A549 (cell line): ENCODE measurements at regions not wholly inside any gene's neighbourhood (a gene's known extent, or its start where the extent isn't known, plus 50 kb on each side); places are given as distances from the start of the nearest gene placed in this dataset.

Source experiments
- ATAC-seq, 2 experiments: fragments of 200-7000 bp in 1 of 2; fragments of >200 bp in 1 of 2; cut with Nextera tagmentation in 1 of 2; cut with Tn5 transposase in 1 of 2; 3 replicates each; pipeline versions ENCODE4 v1.8.0 to v1.9.1; 2018 to 2020; ENCODE audit warnings: mild to moderate bottlenecking in 1 of 2, moderate library complexity in 1 of 2
- CTCF ChIA-PET: fragments of 300-600 bp; sonication (Branson Sonifier 250); formaldehyde crosslinking; extraction: SDS; loops from one replicate; lab custom pipeline; 2021; ENCODE audit warnings: antibody characterized with exemption, inconsistent platforms; lab: Yijun Ruan, JAX
- POLR2A ChIA-PET: fragments of 350-600 bp; formaldehyde crosslinking; extraction: SDS; loops from one replicate; lab custom pipeline; 2021; ENCODE audit warnings: antibody characterized with exemption, inconsistent platforms; lab: Yijun Ruan, JAX
- DNase-seq, 2 experiments: peaks; one replicate each; pipeline versions ENCODE4 v3.0.0 to v3.0.0-alpha.2; 2011 to 2016; ENCODE audit warnings: low read depth in 1 of 2, low spot score in 1 of 2
- FAIRE-seq: peaks from 2 replicates; lab custom pipeline; 2011; peaks lifted over from hg19 to GRCh38; lab: Jason Lieb, UNC
- H3K27ac ChIP-seq, 2 experiments: fragments of >200 bp; sonication (Bioruptor Twin); formaldehyde crosslinking; 3 replicates each; pipeline ENCODE4 v1.5.1; 2016 to 2017
- H3K4me1 ChIP-seq: fragments of >200 bp; sonication (Bioruptor Twin); formaldehyde crosslinking; 3 replicates; pipeline ENCODE4 v1.6.1; 2016
- H3K4me2 ChIP-seq: fragments of >200 bp; sonication (Bioruptor Twin); formaldehyde crosslinking; 3 replicates; pipeline ENCODE4 v1.6.1; 2016
- H3K4me3 ChIP-seq: fragments of >200 bp; sonication (Bioruptor Twin); formaldehyde crosslinking; 3 replicates; pipeline ENCODE4 v1.5.1; 2016
- H3K9me3 ChIP-seq: fragments of >200 bp; sonication (Bioruptor Twin); formaldehyde crosslinking; 3 replicates; pipeline ENCODE4 v1.6.1; 2016
- CBX2 ChIP-seq: fragments of 200-600 bp; sonication (generic); IDR thresholded peaks from 2 replicates; pipeline ENCODE4 v1.6.1; 2016; ENCODE audit warnings: low read depth, mild to moderate bottlenecking, borderline replicate concordance
- CBX8 ChIP-seq: fragments of 200-600 bp; sonication (generic); IDR thresholded peaks from 2 replicates; pipeline ENCODE4 v1.6.1; 2016
- CEBPB ChIP-seq, 2 experiments: fragments of >200 bp in 1 of 2; sonication (Bioruptor Twin) in 1 of 2; formaldehyde crosslinking in 1 of 2; IDR thresholded peaks; 2 replicates each; pipeline ENCODE4 v1.6.1; 2012 to 2016
- EHMT2 ChIP-seq: fragments of 200-600 bp; sonication (generic); IDR thresholded peaks from 2 replicates; pipeline ENCODE4 v1.6.1; 2016; ENCODE audit warnings: antibody characterized with exemption, low read depth, mild to moderate bottlenecking, moderate library complexity
- FOSL2 ChIP-seq, 2 experiments: fragments of 450-650 bp in 1 of 2; fragments of >200 bp in 1 of 2; sonication (Bioruptor Twin) in 1 of 2; formaldehyde crosslinking; IDR thresholded peaks; 2 replicates each; pipeline versions ENCODE4 v1.5.0 to v1.6.1; 2016 to 2020; ENCODE audit warnings: mild to moderate bottlenecking in 1 of 2, moderate library complexity in 1 of 2
- FOXS1 ChIP-seq: fragments of 250-450 bp; sonication (Bioruptor Pico); IDR thresholded peaks from 2 replicates; pipeline ENCODE4 v1.5.0; 2020; ENCODE audit warnings: mild to moderate bottlenecking, moderate library complexity
- HDAC2 ChIP-seq: fragments of 200-600 bp; sonication (generic); IDR thresholded peaks from 2 replicates; pipeline ENCODE4 v1.6.1; 2016
- KDM1A ChIP-seq: fragments of 200-600 bp; sonication (generic); IDR thresholded peaks from 2 replicates; pipeline ENCODE4 v1.6.1; 2016; ENCODE audit warnings: low read depth, mild to moderate bottlenecking
- MAFK ChIP-seq: fragments of 450-650 bp; IDR thresholded peaks from 2 replicates; pipeline ENCODE4 v1.6.1; 2014; ENCODE audit not compliant: partially characterized antibody
- MAZ ChIP-seq: fragments of 150-350 bp; IDR thresholded peaks from 2 replicates; pipeline ENCODE4 v1.6.1; 2014; ENCODE audit warnings: antibody characterized with exemption, low read depth, low read length, borderline replicate concordance
- NFE2L2 ChIP-seq: fragments of 150-350 bp; conservative IDR thresholded peaks from 2 replicates; pipeline ENCODE4 v1.6.1; 2014; ENCODE audit warnings: low read length
- RAD21 ChIP-seq, 2 experiments: fragments of >200 bp in 1 of 2; sonication (Bioruptor Twin) in 1 of 2; formaldehyde crosslinking in 1 of 2; IDR thresholded peaks in 1 of 2; conservative IDR thresholded peaks in 1 of 2; 2 replicates in 1 of 2; 3 replicates in 1 of 2; pipeline ENCODE4 v1.6.1; 2012 to 2018; ENCODE audit warnings: inconsistent platforms in 1 of 2
- SMC3 ChIP-seq: fragments of >200 bp; sonication (Bioruptor Twin); formaldehyde crosslinking; IDR thresholded peaks from 3 replicates; pipeline ENCODE4 v1.6.1; 2018; ENCODE audit warnings: inconsistent platforms
- SREBF2 ChIP-seq: fragments of 450-650 bp; IDR thresholded peaks from 2 replicates; pipeline ENCODE4 v1.6.1; 2014; ENCODE audit warnings: mild to moderate bottlenecking, moderate library complexity
- TP53 ChIP-seq: fragments of 250-450 bp; sonication (Bioruptor Pico); IDR thresholded peaks from 2 replicates; pipeline ENCODE4 v1.5.0; 2021; ENCODE audit warnings: mild to moderate bottlenecking, moderate library complexity
- ZC3H11A ChIP-seq: fragments of 450-650 bp; IDR thresholded peaks from 2 replicates; pipeline ENCODE4 v1.6.1; 2014; ENCODE audit warnings: antibody characterized with exemption, mild to moderate bottlenecking
- ZSCAN20 ChIP-seq: fragments of 250-450 bp; sonication (Bioruptor Pico); IDR thresholded peaks from 2 replicates; pipeline ENCODE4 v1.8.0; 2022; ENCODE audit warnings: mild to moderate bottlenecking, moderate library complexity
- WGBS: methylation state at CpG from one replicate; pipeline ENCODE4 v1.1.6; 2017; ENCODE audit errors: missing lambda C conversion rate; 5-methylcytosine and 5-hydroxymethylcytosine counted together
- TF ChIP-seq, protein P1 (sequence below): IDR thresholded peaks from 2 replicates; pipeline ENCODE4 v1.6.1; 2012; ENCODE audit warnings: low read depth, borderline replicate concordance
- TF ChIP-seq, protein P2 (sequence below): IDR thresholded peaks from 2 replicates; pipeline ENCODE4 v1.6.1; 2012
- TF ChIP-seq, protein P3 (sequence below): fragments of >200 bp; sonication (Bioruptor Twin); formaldehyde crosslinking; IDR thresholded peaks from 3 replicates; pipeline ENCODE4 v1.5.1; 2016
- TF ChIP-seq, protein P4 (sequence below): fragments of 250-450 bp; sonication (Bioruptor Pico); IDR thresholded peaks from 2 replicates; pipeline ENCODE4 v1.5.0; 2021; ENCODE audit warnings: mild to moderate bottlenecking, moderate library complexity, borderline replicate concordance
- TF ChIP-seq, protein P5 (sequence below): fragments of 250-450 bp; sonication (Bioruptor Pico); IDR thresholded peaks from 2 replicates; pipeline ENCODE4 v1.5.0; 2020; ENCODE audit warnings: low read depth, mild to moderate bottlenecking, moderate library complexity

DNA sequence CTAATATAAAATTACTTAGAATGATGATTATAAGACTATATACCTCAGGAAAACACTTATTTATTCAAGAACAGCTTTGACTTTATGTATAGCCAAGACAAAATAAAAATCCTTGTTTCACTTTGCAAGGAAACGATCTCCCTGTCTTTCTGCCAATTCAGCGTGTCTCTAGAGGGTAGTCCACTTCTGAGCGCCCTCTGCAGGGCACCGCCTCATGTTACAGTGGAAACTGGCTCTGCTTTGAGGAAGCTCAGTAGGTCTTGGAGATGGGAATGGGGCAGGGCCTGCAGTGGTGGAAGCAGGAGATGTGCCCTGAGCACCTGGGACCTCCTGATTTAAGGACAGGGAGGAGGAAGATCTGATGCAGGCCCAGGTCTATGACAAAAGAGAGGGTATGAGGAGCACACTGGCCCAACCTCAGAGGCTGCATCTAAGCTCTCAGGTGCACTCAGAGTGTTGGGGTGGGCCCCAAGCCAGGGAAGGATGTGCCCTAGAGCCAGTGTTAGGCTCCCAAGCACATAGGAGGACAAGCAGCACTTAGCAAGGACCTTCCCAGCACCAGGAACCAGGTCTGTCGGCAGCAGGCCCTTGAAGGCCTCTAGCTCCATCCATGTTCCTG lies 481.0 kb downstream of the TNS3 start:
- Histone ChIP-seq H3K4me3 (peak overlapping the region; percentile 28; the same call in 2 of the 3 replicates), H3K4me1 (peaks cover 4% of the 10 kb centered on the region; the same call in 1 of the 3 replicates), H3K4me2 (peak overlapping the region; percentile 77), H3K9me3 (no peaks in the 10 kb centered on the region), H3K27ac (peak overlapping the region; percentile 23 to 31; a peak in 1 of 6 replicates)
- WGBS: 16% methylated on average over 5 of the region's 5 CpGs
- POLR2A ChIA-PET: interaction anchor here (1.1 kb wide), 1 partner anchor 1180 kb away, joined by 3 read pairs; no protein-coding TSS in a partner anchor
- TF ChIP-seq, protein P1, sequence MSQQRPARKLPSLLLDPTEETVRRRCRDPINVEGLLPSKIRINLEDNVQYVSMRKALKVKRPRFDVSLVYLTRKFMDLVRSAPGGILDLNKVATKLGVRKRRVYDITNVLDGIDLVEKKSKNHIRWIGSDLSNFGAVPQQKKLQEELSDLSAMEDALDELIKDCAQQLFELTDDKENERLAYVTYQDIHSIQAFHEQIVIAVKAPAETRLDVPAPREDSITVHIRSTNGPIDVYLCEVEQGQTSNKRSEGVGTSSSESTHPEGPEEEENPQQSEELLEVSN: no peak
- no peak for TF ChIP-seq SREBF2
- TF ChIP-seq, protein P2, sequence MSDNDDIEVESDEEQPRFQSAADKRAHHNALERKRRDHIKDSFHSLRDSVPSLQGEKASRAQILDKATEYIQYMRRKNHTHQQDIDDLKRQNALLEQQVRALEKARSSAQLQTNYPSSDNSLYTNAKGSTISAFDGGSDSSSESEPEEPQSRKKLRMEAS: no peak
- no peak for TF ChIP-seq MAZ
- no peak for TF ChIP-seq ZC3H11A
- no peak for TF ChIP-seq ZSCAN20
- no peak for TF ChIP-seq CBX2
- TF ChIP-seq KDM1A: no peak
- no peak for TF ChIP-seq HDAC2
- TF ChIP-seq MAFK: peak; percentile 95
- no peak for TF ChIP-seq NFE2L2
- TF ChIP-seq, protein P3, sequence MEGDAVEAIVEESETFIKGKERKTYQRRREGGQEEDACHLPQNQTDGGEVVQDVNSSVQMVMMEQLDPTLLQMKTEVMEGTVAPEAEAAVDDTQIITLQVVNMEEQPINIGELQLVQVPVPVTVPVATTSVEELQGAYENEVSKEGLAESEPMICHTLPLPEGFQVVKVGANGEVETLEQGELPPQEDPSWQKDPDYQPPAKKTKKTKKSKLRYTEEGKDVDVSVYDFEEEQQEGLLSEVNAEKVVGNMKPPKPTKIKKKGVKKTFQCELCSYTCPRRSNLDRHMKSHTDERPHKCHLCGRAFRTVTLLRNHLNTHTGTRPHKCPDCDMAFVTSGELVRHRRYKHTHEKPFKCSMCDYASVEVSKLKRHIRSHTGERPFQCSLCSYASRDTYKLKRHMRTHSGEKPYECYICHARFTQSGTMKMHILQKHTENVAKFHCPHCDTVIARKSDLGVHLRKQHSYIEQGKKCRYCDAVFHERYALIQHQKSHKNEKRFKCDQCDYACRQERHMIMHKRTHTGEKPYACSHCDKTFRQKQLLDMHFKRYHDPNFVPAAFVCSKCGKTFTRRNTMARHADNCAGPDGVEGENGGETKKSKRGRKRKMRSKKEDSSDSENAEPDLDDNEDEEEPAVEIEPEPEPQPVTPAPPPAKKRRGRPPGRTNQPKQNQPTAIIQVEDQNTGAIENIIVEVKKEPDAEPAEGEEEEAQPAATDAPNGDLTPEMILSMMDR: peak; percentile 68
- no peak for TF ChIP-seq EHMT2
- TF ChIP-seq, protein P4, sequence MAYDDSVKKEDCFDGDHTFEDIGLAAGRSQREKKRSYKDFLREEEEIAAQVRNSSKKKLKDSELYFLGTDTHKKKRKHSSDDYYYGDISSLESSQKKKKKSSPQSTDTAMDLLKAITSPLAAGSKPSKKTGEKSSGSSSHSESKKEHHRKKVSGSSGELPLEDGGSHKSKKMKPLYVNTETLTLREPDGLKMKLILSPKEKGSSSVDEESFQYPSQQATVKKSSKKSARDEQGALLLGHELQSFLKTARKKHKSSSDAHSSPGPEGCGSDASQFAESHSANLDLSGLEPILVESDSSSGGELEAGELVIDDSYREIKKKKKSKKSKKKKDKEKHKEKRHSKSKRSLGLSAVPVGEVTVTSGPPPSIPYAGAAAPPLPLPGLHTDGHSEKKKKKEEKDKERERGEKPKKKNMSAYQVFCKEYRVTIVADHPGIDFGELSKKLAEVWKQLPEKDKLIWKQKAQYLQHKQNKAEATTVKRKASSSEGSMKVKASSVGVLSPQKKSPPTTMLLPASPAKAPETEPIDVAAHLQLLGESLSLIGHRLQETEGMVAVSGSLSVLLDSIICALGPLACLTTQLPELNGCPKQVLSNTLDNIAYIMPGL (CRISPR knock-in tag): no peak
- TF ChIP-seq TP53 (CRISPR knock-in tag): no peak
- no peak for TF ChIP-seq CEBPB (IDR thresholded peaks at IDR 0.05)
- TF ChIP-seq, protein P5, sequence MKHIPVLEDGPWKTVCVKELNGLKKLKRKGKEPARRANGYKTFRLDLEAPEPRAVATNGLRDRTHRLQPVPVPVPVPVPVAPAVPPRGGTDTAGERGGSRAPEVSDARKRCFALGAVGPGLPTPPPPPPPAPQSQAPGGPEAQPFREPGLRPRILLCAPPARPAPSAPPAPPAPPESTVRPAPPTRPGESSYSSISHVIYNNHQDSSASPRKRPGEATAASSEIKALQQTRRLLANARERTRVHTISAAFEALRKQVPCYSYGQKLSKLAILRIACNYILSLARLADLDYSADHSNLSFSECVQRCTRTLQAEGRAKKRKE: no peak
- no peak for TF ChIP-seq CBX8
- no peak for TF ChIP-seq FOXS1 (CRISPR knock-in tag)
- peak; percentile 58 for TF ChIP-seq SMC3
- no peak for TF ChIP-seq FOSL2 (IDR thresholded peaks at IDR 0.05)
- TF ChIP-seq FOSL2 (CRISPR knock-in tag; IDR thresholded peaks at IDR 0.05): no peak
- peak; percentile 56 to 62 for TF ChIP-seq RAD21 (conservative IDR thresholded peaks at IDR 0.05 in 1 of 2, IDR thresholded peaks at IDR 0.05 in 1 of 2)
- peak; percentile 74 for FAIRE-seq
- DNase-seq: peak; percentile 45 to 79
- CTCF ChIA-PET: interaction anchor here (0.6 to 4.8 kb wide), 28 partner anchors 8 to 1237 kb away, joined by 3 to 40 read pairs (median 4); partner anchors contain the start of gene IGFBP3
- peak; percentile 92 to 97 for ATAC-seq
